ENCODE measurements at regions not wholly inside any gene's neighbourhood (a gene's known extent, or its start where the extent isn't known, plus 50 kb on each side); places are given as distances from the start of the nearest gene placed in this dataset.

- Histone ChIP-seq H3K9me2 (replicated peaks; ENCODE audit: insufficient read depth, low read length) (no peaks in the 10 kb centered on the region), H2AFZ (ENCODE audit: low read length) (no peak overlapping the region), H3K79me2 (ENCODE audit: low read length) (no peaks in the 10 kb centered on the region), H3K4me2 (ENCODE audit: low read depth, low read length) (no peak overlapping the region), H3K36me3 (replicated peaks; ENCODE audit: insufficient read depth, low read length) (no peaks in the 10 kb centered on the region), H3K9ac (ENCODE audit: low read length) (no peak overlapping the region), H3F3A (ENCODE audit: insufficient read depth, low read length) (no peaks in the 10 kb centered on the region), H3K4me3 (ENCODE audit: low read length) (no peak overlapping the region), H3K27ac (ENCODE audit: low read length) (no peak overlapping the region), H4K20me1 (ENCODE audit: insufficient read depth, low read length) (no peaks in the 10 kb centered on the region), H3K4me1 (ENCODE audit: low read length) (no peaks in the 10 kb centered on the region), H3K27me3 (replicated peaks; ENCODE audit: insufficient read depth, low read length) (no peaks in the 10 kb centered on the region), H3K9me3 (replicated peaks; ENCODE audit: insufficient read depth, low read length) (no peaks in the 10 kb centered on the region)
- no peak for DNase-seq
- TF ChIP-seq EZH2phosphoT487 (IDR thresholded peaks at IDR 0.05; ENCODE audit: low read length) (no peak), EZH2 (optimal IDR thresholded peaks at IDR 0.05; ENCODE audit: low read depth, low read length) (no peak), CTCF (IDR thresholded peaks at IDR 0.05; ENCODE audit: low read length) (no peak)
Observed at GRCh38 chr5:54663866-54664265, 146.3 kb downstream of the SNX18 start.

GRCh38 chr5:54661111-54661510 is 143.6 kb downstream of the SNX18 start:
- H3K4me2 ChIP-seq (ENCODE audit: low read depth, low read length), result no peak overlapping the region
- no peaks in the 10 kb centered on the region for H3K27me3 ChIP-seq (replicated peaks; ENCODE audit: insufficient read depth, low read length)
- no peaks in the 10 kb centered on the region for H3K9me2 ChIP-seq (replicated peaks; ENCODE audit: insufficient read depth, low read length)
- H3K36me3 ChIP-seq (replicated peaks; ENCODE audit: insufficient read depth, low read length), result no peaks in the 10 kb centered on the region
- H2AFZ ChIP-seq (ENCODE audit: low read length), result no peak overlapping the region
- no peak for DNase-seq
- H3F3A ChIP-seq (ENCODE audit: insufficient read depth, low read length), result no peaks in the 10 kb centered on the region
- H3K9me3 ChIP-seq (replicated peaks; ENCODE audit: insufficient read depth, low read length), result no peaks in the 10 kb centered on the region
- H3K79me2 ChIP-seq (ENCODE audit: low read length), result no peaks in the 10 kb centered on the region
- TF ChIP-seq CTCF (IDR thresholded peaks at IDR 0.05; ENCODE audit: low read length) (no peak), EZH2phosphoT487 (IDR thresholded peaks at IDR 0.05; ENCODE audit: low read length) (no peak), EZH2 (optimal IDR thresholded peaks at IDR 0.05; ENCODE audit: low read depth, low read length) (no peak)
- no peak overlapping the region for H3K9ac ChIP-seq (ENCODE audit: low read length)
- H3K4me3 ChIP-seq (ENCODE audit: low read length), result no peak overlapping the region
- no peaks in the 10 kb centered on the region for H3K4me1 ChIP-seq (ENCODE audit: low read length)
- no peaks in the 10 kb centered on the region for H4K20me1 ChIP-seq (ENCODE audit: insufficient read depth, low read length)
- H3K27ac ChIP-seq (ENCODE audit: low read length), result no peak overlapping the region

GRCh38 chr5:54659700-54660131 is 142.2 kb downstream of the SNX18 start:
- H3K9me3 ChIP-seq (replicated peaks; ENCODE audit: insufficient read depth, low read length), result no peaks in the 10 kb centered on the region
- H3K4me3 ChIP-seq (ENCODE audit: low read length), result no peak overlapping the region
- no peaks in the 10 kb centered on the region for H4K20me1 ChIP-seq (ENCODE audit: insufficient read depth, low read length)
- H3K9me2 ChIP-seq (replicated peaks; ENCODE audit: insufficient read depth, low read length), result no peaks in the 10 kb centered on the region
- TF ChIP-seq EZH2phosphoT487 (IDR thresholded peaks at IDR 0.05; ENCODE audit: low read length) (no peak), EZH2 (optimal IDR thresholded peaks at IDR 0.05; ENCODE audit: low read depth, low read length) (no peak), CTCF (IDR thresholded peaks at IDR 0.05; ENCODE audit: low read length) (no peak)
- no peaks in the 10 kb centered on the region for H3K36me3 ChIP-seq (replicated peaks; ENCODE audit: insufficient read depth, low read length)
- no peaks in the 10 kb centered on the region for H3K79me2 ChIP-seq (ENCODE audit: low read length)
- H3K27ac ChIP-seq (ENCODE audit: low read length), result no peak overlapping the region
- no peaks in the 10 kb centered on the region for H3K4me1 ChIP-seq (ENCODE audit: low read length)
- H3F3A ChIP-seq (ENCODE audit: insufficient read depth, low read length), result no peaks in the 10 kb centered on the region
- H3K9ac ChIP-seq (ENCODE audit: low read length), result no peak overlapping the region
- no peak for DNase-seq
- no peaks in the 10 kb centered on the region for H3K27me3 ChIP-seq (replicated peaks; ENCODE audit: insufficient read depth, low read length)
- H3K4me2 ChIP-seq (ENCODE audit: low read depth, low read length), result no peak overlapping the region
- H2AFZ ChIP-seq (ENCODE audit: low read length), result no peak overlapping the region
